HCT116 (cell line): ENCODE measurements at regions not wholly inside any gene's neighbourhood (a gene's known extent, or its start where the extent isn't known, plus 50 kb on each side); places are given as distances from the start of the nearest gene placed in this dataset.

Source experiments
- EZH2 ChIP-seq: fragments of 200-600 bp; sonication (generic); IDR thresholded peaks from 2 replicates; pipeline ENCODE4 v1.6.1; 2017; ENCODE audit warnings: antibody characterized with exemption, mixed run types
- ZFX ChIP-seq: fragments of 450-650 bp; IDR thresholded peaks from 2 replicates; pipeline ENCODE4 v1.6.1; 2017
- TF ChIP-seq, protein P1 (sequence below), 3 experiments: fragments of 200-600 bp in 1 of 3; sonication (generic) in 1 of 3; IDR thresholded peaks in 2 of 3; conservative IDR thresholded peaks in 1 of 3; 2 replicates each; pipeline ENCODE4 v1.5.1; 2012 to 2017; ENCODE audit warnings: low read depth in 2 of 3, low read length in 2 of 3, antibody characterized with exemption in 1 of 3, borderline replicate concordance in 1 of 3, control low read depth in 1 of 3, mild to moderate bottlenecking in 1 of 3, mixed read lengths in 1 of 3, mixed run types in 1 of 3, moderate library complexity in 1 of 3; ENCODE audit not compliant: insufficient read depth in 1 of 3

DNA sequence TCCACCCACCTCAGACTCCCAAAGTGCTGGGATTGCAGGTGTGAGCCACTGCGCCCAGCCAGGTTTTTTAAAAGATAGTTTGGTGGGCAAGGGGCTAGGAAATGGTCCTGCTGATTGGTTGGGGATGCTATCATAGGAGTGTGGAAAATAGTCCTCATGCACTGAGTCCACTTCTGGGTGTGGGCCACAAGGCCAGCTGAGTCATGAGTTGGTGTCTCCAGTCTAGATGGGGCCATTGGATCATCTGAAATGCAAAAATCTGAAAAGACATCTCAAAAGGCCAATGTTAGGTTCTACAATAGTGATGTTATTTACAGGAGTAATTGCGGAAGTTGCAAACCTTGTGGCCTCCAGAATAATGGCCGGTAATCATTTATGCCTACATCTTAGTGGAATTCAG is 221.1 kb downstream of the ZNF674 start:
- TF ChIP-seq EZH2 (no peak), ZFX (no peak)
- TF ChIP-seq, protein P1, sequence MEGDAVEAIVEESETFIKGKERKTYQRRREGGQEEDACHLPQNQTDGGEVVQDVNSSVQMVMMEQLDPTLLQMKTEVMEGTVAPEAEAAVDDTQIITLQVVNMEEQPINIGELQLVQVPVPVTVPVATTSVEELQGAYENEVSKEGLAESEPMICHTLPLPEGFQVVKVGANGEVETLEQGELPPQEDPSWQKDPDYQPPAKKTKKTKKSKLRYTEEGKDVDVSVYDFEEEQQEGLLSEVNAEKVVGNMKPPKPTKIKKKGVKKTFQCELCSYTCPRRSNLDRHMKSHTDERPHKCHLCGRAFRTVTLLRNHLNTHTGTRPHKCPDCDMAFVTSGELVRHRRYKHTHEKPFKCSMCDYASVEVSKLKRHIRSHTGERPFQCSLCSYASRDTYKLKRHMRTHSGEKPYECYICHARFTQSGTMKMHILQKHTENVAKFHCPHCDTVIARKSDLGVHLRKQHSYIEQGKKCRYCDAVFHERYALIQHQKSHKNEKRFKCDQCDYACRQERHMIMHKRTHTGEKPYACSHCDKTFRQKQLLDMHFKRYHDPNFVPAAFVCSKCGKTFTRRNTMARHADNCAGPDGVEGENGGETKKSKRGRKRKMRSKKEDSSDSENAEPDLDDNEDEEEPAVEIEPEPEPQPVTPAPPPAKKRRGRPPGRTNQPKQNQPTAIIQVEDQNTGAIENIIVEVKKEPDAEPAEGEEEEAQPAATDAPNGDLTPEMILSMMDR (IDR thresholded peaks at IDR 0.05 in 2 of 3, conservative IDR thresholded peaks at IDR 0.05 in 1 of 3; ENCODE audit: borderline replicate concordance in 1 of 3, insufficient read depth in 1 of 3, low read depth in 2 of 3, low read length in 2 of 3), result no peak
